ENCODE measurements at regions not wholly inside any gene's neighbourhood (a gene's known extent, or its start where the extent isn't known, plus 50 kb on each side); places are given as distances from the start of the nearest gene placed in this dataset.

- TF ChIP-seq MLLT1 (IDR thresholded peaks at IDR 0.05), result no peak
Measured at GRCh38 chr10:88159127-88159829, 295.9 kb downstream of the PTEN start (continued).

DNA sequence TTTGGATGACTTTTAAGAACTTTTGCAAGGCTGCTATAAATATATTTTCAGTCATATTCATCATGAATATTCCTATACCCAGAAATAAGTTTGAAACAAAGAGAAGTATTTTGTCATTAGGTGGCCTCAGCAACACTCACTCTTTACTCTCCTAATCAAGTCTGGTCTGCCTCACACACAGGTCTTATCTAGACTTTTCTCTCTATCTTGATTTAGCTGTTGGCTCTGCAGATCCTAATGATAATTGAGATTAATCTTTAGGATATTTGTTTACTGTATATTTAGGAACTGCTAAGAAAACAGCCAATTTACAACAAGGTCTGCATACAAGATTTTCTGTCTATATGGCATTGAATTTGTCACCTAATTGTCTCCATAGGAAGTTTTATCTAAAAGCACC lies 297.6 kb downstream of the PTEN start:
- Histone ChIP-seq H3K4me1 (ENCODE audit: control insufficient read depth, insufficient read depth, low read length) (peaks cover 5% of the 10 kb centered on the region; the same call in 1 of the 2 replicates), H3K9ac (ENCODE audit: control insufficient read depth, insufficient read depth, low read length) (no peak overlapping the region), H3K79me2 (ENCODE audit: control insufficient read depth, insufficient read depth, low read length) (no peaks in the 10 kb centered on the region), H2AFZ (ENCODE audit: control insufficient read depth, low read depth, low read length) (no peak overlapping the region), H3K36me3 (ENCODE audit: control insufficient read depth in 2 of 2, insufficient read depth in 2 of 2, low read length in 1 of 2) (no peaks in the 10 kb centered on the region), H3K27ac (ENCODE audit: control insufficient read depth, insufficient read depth) (no peak overlapping the region), H3K9me3 (replicated peaks; ENCODE audit: control insufficient read depth, insufficient read depth, low read length) (no peaks in the 10 kb centered on the region; the same call in 2 of the 3 replicates), H3K4me3 (no peak overlapping the region), H3K4me2 (ENCODE audit: control insufficient read depth, insufficient read depth) (no peak overlapping the region), H4K20me1 (ENCODE audit: control insufficient read depth, insufficient read depth) (no peaks in the 10 kb centered on the region), H3K27me3 (replicated peaks in 1 of 2; ENCODE audit: control insufficient read depth in 2 of 2, insufficient read depth in 2 of 2, low read length in 1 of 2) (no peaks in the 10 kb centered on the region)
- BruUV-seq (replicated peaks), result no TSS peak
- SMC1A ChIA-PET (ENCODE audit: uncharacterized antibody, unreplicated experiment), result interaction anchor here (0.8 kb wide), 1 partner anchor 44 kb away, joined by 4 read pairs; no protein-coding TSS in a partner anchor
- in situ Hi-C loops (cut with MboI) (no loop called here), intact Hi-C loops (cut with micrococcal nuclease; ENCODE audit: unreplicated experiment) (no loop called here)
- DNase-seq (ENCODE audit: low read depth, low spot score) (no peak), FAIRE-seq (no peak), ATAC-seq (no peak)
- RAD21 ChIA-PET (ENCODE audit: unreplicated experiment), result interaction anchor here (0.7 kb wide), 1 partner anchor 28 kb away, joined by 3 read pairs; no protein-coding TSS in a partner anchor
- POLR2A ChIA-PET, result no interaction called here
- CTCF ChIA-PET, result interaction anchor here (1.4 kb wide), 1 partner anchor 21 kb away, joined by 3 read pairs; no protein-coding TSS in a partner anchor
- TF ChIP-seq, protein P1, sequence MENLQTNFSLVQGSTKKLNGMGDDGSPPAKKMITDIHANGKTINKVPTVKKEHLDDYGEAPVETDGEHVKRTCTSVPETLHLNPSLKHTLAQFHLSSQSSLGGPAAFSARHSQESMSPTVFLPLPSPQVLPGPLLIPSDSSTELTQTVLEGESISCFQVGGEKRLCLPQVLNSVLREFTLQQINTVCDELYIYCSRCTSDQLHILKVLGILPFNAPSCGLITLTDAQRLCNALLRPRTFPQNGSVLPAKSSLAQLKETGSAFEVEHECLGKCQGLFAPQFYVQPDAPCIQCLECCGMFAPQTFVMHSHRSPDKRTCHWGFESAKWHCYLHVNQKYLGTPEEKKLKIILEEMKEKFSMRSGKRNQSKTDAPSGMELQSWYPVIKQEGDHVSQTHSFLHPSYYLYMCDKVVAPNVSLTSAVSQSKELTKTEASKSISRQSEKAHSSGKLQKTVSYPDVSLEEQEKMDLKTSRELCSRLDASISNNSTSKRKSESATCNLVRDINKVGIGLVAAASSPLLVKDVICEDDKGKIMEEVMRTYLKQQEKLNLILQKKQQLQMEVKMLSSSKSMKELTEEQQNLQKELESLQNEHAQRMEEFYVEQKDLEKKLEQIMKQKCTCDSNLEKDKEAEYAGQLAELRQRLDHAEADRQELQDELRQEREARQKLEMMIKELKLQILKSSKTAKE (IDR thresholded peaks at IDR 0.05; ENCODE audit: low read depth, poor library complexity, severe bottlenecking), result no peak
- TF ChIP-seq, protein P2, sequence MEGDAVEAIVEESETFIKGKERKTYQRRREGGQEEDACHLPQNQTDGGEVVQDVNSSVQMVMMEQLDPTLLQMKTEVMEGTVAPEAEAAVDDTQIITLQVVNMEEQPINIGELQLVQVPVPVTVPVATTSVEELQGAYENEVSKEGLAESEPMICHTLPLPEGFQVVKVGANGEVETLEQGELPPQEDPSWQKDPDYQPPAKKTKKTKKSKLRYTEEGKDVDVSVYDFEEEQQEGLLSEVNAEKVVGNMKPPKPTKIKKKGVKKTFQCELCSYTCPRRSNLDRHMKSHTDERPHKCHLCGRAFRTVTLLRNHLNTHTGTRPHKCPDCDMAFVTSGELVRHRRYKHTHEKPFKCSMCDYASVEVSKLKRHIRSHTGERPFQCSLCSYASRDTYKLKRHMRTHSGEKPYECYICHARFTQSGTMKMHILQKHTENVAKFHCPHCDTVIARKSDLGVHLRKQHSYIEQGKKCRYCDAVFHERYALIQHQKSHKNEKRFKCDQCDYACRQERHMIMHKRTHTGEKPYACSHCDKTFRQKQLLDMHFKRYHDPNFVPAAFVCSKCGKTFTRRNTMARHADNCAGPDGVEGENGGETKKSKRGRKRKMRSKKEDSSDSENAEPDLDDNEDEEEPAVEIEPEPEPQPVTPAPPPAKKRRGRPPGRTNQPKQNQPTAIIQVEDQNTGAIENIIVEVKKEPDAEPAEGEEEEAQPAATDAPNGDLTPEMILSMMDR (IDR thresholded peaks at IDR 0.05 in 2 of 3, conservative IDR thresholded peaks at IDR 0.05 in 1 of 3; ENCODE audit: control insufficient read depth in 2 of 3, extremely low read depth in 1 of 3, insufficient read depth in 1 of 3, low read depth in 3 of 3, low read length in 3 of 3), result no peak
- TF ChIP-seq, protein P3, sequence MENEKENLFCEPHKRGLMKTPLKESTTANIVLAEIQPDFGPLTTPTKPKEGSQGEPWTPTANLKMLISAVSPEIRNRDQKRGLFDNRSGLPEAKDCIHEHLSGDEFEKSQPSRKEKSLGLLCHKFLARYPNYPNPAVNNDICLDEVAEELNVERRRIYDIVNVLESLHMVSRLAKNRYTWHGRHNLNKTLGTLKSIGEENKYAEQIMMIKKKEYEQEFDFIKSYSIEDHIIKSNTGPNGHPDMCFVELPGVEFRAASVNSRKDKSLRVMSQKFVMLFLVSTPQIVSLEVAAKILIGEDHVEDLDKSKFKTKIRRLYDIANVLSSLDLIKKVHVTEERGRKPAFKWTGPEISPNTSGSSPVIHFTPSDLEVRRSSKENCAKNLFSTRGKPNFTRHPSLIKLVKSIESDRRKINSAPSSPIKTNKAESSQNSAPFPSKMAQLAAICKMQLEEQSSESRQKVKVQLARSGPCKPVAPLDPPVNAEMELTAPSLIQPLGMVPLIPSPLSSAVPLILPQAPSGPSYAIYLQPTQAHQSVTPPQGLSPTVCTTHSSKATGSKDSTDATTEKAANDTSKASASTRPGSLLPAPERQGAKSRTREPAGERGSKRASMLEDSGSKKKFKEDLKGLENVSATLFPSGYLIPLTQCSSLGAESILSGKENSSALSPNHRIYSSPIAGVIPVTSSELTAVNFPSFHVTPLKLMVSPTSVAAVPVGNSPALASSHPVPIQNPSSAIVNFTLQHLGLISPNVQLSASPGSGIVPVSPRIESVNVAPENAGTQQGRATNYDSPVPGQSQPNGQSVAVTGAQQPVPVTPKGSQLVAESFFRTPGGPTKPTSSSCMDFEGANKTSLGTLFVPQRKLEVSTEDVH (IDR thresholded peaks at IDR 0.05; ENCODE audit: low read depth, partially characterized antibody), result no peak
- no peak for TF ChIP-seq FOXK2 (IDR thresholded peaks at IDR 0.05)
- TF ChIP-seq RBBP5 (conservative IDR thresholded peaks at IDR 0.05), result no peak
- no peak for TF ChIP-seq SP1 (IDR thresholded peaks at IDR 0.05; ENCODE audit: low read depth, low read length)
- no peak for TF ChIP-seq ASH2L (IDR thresholded peaks at IDR 0.05; ENCODE audit: borderline replicate concordance, low read depth)
- TF ChIP-seq USF1 (IDR thresholded peaks at IDR 0.05; ENCODE audit: borderline replicate concordance, extremely low read length, insufficient read depth, low read depth, low read length), result no peak
- no peak for TF ChIP-seq SREBF2 (IDR thresholded peaks at IDR 0.05; ENCODE audit: low read length)
- no peak for TF ChIP-seq SREBF1 (IDR thresholded peaks at IDR 0.05; ENCODE audit: low read length)

All from GM12878 (cell line).